GM12892 (cell line): ENCODE measurements at regions not wholly inside any gene's neighbourhood (a gene's known extent, or its start where the extent isn't known, plus 50 kb on each side); places are given as distances from the start of the nearest gene placed in this dataset.

Experiments
- POLR2A ChIP-seq: IDR thresholded peaks from 2 replicates; pipeline ENCODE4 v1.6.1; 2011; ENCODE audit warnings: low read depth, low read length, control low read depth
- POLR2AphosphoS5 ChIP-seq: IDR thresholded peaks from 2 replicates; pipeline ENCODE4 v1.6.1; 2011; ENCODE audit warnings: low read depth, low read length, control low read depth
- TAF1 ChIP-seq: IDR thresholded peaks from 2 replicates; pipeline ENCODE4 v1.6.1; 2011; ENCODE audit warnings: low read depth, mild to moderate bottlenecking, control low read depth, low read length, borderline replicate concordance

GRCh38 chr4:126678618-126679017, 954.1 kb upstream of the INTU start:
- TF ChIP-seq POLR2A, result no peak
- TF ChIP-seq TAF1, result no peak
- no peak for TF ChIP-seq POLR2AphosphoS5
